PC-3 (cell line): ENCODE measurements at regions not wholly inside any gene's neighbourhood (a gene's known extent, or its start where the extent isn't known, plus 50 kb on each side); places are given as distances from the start of the nearest gene placed in this dataset.

Experiments
- ATAC-seq: fragments of 200-7000 bp; cut with Tn5 transposase; 2 replicates; pipeline ENCODE4 v1.9.1; 2020; ENCODE audit warnings: mild to moderate bottlenecking, moderate library complexity
- BruUV-seq: library from RNA; stranded (reverse); fragments of 400-500 nt; replicated peaks from 2 replicates; lab custom pipeline; 2021; lab: Mats Ljungman, UMichigan
- CTCF ChIA-PET: fragments of 300-600 bp; sonication (Branson Sonifier 250); formaldehyde crosslinking; loops from one replicate; lab custom pipeline; 2022; ENCODE audit warnings: antibody characterized with exemption; lab: Charles Lee
- POLR2A ChIA-PET: fragments of 300-600 bp; sonication (Branson Sonifier 250); formaldehyde crosslinking; loops from one replicate; lab custom pipeline; 2022; ENCODE audit warnings: antibody characterized with exemption; ENCODE audit not compliant: unreplicated experiment; lab: Charles Lee
- DNase-seq: peaks from one replicate; pipeline ENCODE4 v3.0.0-alpha.2; 2015
- H2AFZ ChIP-seq: fragments of 300-600 bp; sonication (generic); 2 replicates; pipeline ENCODE4 v1.6.0; 2016; ENCODE audit warnings: antibody characterized with exemption, low read length
- H3F3A ChIP-seq: fragments of 300-600 bp; sonication (generic); one replicate; pipeline ENCODE4 v1.6.0; 2017; ENCODE audit warnings: antibody characterized with exemption, low read length, control low read depth, mild to moderate bottlenecking; ENCODE audit not compliant: unreplicated experiment
- H3K27ac ChIP-seq: fragments of 300-600 bp; sonication (generic); 2 replicates; pipeline ENCODE4 v1.5.1; 2016; ENCODE audit warnings: mild to moderate bottlenecking, low read length
- H3K27me3 ChIP-seq: fragments of 300-600 bp; sonication (generic); 2 replicates; pipeline ENCODE4 v1.6.1; 2016; ENCODE audit warnings: low read length, mixed read lengths
- H3K36me3 ChIP-seq: fragments of 300-600 bp; sonication (generic); 2 replicates; pipeline ENCODE4 v1.6.1; 2016; ENCODE audit warnings: low read depth, mixed run types, low read length, mixed read lengths
- H3K4me1 ChIP-seq: fragments of 300-600 bp; sonication (generic); 2 replicates; pipeline ENCODE4 v1.5.1; 2016; ENCODE audit warnings: low read length; ENCODE audit not compliant: insufficient read depth
- H3K4me2 ChIP-seq: fragments of 300-600 bp; sonication (generic); 2 replicates; pipeline ENCODE4 v1.6.0; 2016; ENCODE audit warnings: low read length
- H3K4me3 ChIP-seq: fragments of 300-600 bp; sonication (generic); 2 replicates; pipeline ENCODE4 v1.5.1; 2016; ENCODE audit warnings: mild to moderate bottlenecking, low read length, mixed read lengths
- H3K79me2 ChIP-seq: fragments of 300-600 bp; sonication (generic); 2 replicates; pipeline ENCODE4 v1.6.1; 2017; ENCODE audit warnings: low read length, mixed read lengths
- H3K9ac ChIP-seq: fragments of 300-600 bp; sonication (generic); 2 replicates; pipeline ENCODE4 v1.6.0; 2016; ENCODE audit warnings: mild to moderate bottlenecking, low read length
- H3K9me2 ChIP-seq: fragments of 300-600 bp; sonication (generic); replicated peaks from 2 replicates; pipeline ENCODE4 v1.6.1; 2016; ENCODE audit warnings: mixed run types, low read length, mixed read lengths
- H3K9me3 ChIP-seq: fragments of 300-600 bp; sonication (generic); 2 replicates; pipeline ENCODE4 v1.6.1; 2016; ENCODE audit warnings: low read length, mixed read lengths
- H4K20me1 ChIP-seq: fragments of 300-600 bp; sonication (generic); 2 replicates; pipeline ENCODE4 v1.6.1; 2016; ENCODE audit warnings: low read length, mixed read lengths
- EZH2 ChIP-seq: fragments of 300-600 bp; sonication (generic); IDR thresholded peaks from one replicate; pipeline ENCODE4 v1.6.1; 2017; ENCODE audit warnings: antibody characterized with exemption, mild to moderate bottlenecking, low read length; ENCODE audit not compliant: unreplicated experiment
- EZH2phosphoT487 ChIP-seq: fragments of 300-600 bp; sonication (generic); IDR thresholded peaks from 2 replicates; pipeline ENCODE4 v1.6.1; 2018; ENCODE audit warnings: mild to moderate bottlenecking, antibody characterized with exemption, low read length, borderline replicate concordance
- intact Hi-C: fragments of 100-400 bp; cut with micrococcal nuclease; formaldehyde crosslinking; loops from 2 replicates; pipeline ENCODE4 v1.9.0; 2023
- TF ChIP-seq, protein P1 (sequence below): fragments of 300-600 bp; sonication (generic); conservative IDR thresholded peaks from 2 replicates; pipeline ENCODE4 v1.5.1; 2017; ENCODE audit warnings: antibody characterized with exemption, low read depth, mild to moderate bottlenecking, low read length

DNA sequence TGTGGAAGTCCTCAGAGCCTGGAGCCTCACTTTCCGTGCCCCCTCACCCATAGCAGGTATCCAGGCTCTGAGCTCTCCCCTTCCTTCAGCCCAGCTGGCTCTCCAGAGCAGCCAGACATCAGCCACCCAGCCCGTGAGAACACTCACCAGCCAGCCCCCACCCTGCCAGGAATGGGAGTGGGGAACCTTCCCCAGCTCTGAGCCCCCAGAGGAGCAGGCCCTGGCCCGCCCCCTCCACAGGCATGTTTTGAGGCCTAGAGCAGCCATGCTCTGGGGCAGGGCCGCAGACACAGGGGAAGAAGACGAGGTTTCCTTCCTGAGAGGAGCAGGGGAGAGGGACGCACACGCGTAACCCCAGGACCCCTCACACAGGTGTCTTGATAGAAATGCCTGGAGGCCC is 70.0 kb upstream of the COL13A1 start:
- no peak for DNase-seq
- Histone ChIP-seq H3K9ac (no peak overlapping the region), H3K27ac (no peak overlapping the region), H3K9me2 (no peaks in the 10 kb centered on the region), H4K20me1 (no peaks in the 10 kb centered on the region), H3K27me3 (no peaks in the 10 kb centered on the region), H3K4me2 (no peak overlapping the region), H2AFZ (no peak overlapping the region), H3K9me3 (no peaks in the 10 kb centered on the region), H3K36me3 (no peaks in the 10 kb centered on the region), H3K4me3 (no peak overlapping the region), H3K4me1 (peaks cover 37% of the 10 kb centered on the region), H3K79me2 (no peaks in the 10 kb centered on the region), H3F3A (no peaks in the 10 kb centered on the region)
- TF ChIP-seq EZH2phosphoT487, result no peak
- TF ChIP-seq, protein P1, sequence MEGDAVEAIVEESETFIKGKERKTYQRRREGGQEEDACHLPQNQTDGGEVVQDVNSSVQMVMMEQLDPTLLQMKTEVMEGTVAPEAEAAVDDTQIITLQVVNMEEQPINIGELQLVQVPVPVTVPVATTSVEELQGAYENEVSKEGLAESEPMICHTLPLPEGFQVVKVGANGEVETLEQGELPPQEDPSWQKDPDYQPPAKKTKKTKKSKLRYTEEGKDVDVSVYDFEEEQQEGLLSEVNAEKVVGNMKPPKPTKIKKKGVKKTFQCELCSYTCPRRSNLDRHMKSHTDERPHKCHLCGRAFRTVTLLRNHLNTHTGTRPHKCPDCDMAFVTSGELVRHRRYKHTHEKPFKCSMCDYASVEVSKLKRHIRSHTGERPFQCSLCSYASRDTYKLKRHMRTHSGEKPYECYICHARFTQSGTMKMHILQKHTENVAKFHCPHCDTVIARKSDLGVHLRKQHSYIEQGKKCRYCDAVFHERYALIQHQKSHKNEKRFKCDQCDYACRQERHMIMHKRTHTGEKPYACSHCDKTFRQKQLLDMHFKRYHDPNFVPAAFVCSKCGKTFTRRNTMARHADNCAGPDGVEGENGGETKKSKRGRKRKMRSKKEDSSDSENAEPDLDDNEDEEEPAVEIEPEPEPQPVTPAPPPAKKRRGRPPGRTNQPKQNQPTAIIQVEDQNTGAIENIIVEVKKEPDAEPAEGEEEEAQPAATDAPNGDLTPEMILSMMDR, result no peak
- TF ChIP-seq EZH2, result no peak
- ChIA-PET POLR2A (interaction anchor here (0.6 kb wide), 1 partner anchor 15 kb away, joined by 3 read pairs; no protein-coding TSS in a partner anchor), CTCF (interaction anchor here (0.6 to 1.0 kb wide), 2 partner anchors 34 to 55 kb away, joined by 3 read pairs; no protein-coding TSS in a partner anchor)
- no TSS peak for BruUV-seq
- no peak for ATAC-seq
- intact Hi-C loops, result no loop called here

DNA sequence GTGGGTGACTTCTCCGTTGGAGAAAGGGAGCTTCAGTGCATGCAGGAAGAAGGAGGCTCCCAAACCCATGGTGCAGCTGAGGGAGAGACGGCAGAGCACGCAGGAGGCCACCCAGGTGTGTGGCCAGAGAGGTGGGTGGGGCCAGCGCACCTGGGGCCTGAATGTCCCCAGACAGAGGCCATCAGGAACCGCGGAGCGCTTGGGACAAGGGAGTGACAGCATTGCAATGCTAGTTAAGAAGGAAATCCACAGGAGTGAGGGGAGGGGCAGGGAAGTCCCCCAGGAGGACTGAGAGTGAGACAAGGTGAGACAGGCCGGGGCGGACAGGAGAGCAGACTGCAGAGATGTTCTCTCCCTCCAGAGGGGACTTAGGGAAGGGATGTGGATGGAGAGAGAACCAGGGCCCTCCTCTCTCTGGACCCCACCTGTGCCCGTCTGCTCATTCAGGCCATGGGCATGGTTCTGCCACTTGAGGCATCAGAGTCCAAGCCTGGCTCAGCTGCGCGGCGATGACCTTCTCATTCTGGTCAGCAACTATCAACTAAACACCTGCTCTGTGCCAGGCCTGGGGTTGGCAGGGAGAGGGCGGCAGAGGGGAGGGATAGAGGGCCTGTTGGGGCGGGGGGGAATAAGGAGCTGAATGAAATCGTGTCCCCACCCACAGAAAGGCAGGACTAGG is 69.4 kb upstream of the COL13A1 start:
- no peaks in the 10 kb centered on the region for H3K79me2 ChIP-seq
- H3K27me3 ChIP-seq, result no peaks in the 10 kb centered on the region
- no peaks in the 10 kb centered on the region for H3K36me3 ChIP-seq
- no peak overlapping the region for H3K9ac ChIP-seq
- peaks cover 34% of the 10 kb centered on the region for H3K4me1 ChIP-seq
- no peaks in the 10 kb centered on the region for H4K20me1 ChIP-seq
- no peak overlapping the region for H3K4me2 ChIP-seq
- ChIA-PET POLR2A (no interaction called here), CTCF (no interaction called here)
- no peak for DNase-seq
- H2AFZ ChIP-seq, result no peak overlapping the region
- no TSS peak for BruUV-seq
- H3K9me3 ChIP-seq, result no peaks in the 10 kb centered on the region
- no peak overlapping the region for H3K27ac ChIP-seq
- no peak overlapping the region for H3K4me3 ChIP-seq
- H3F3A ChIP-seq, result no peaks in the 10 kb centered on the region
- TF ChIP-seq EZH2phosphoT487, result no peak
- TF ChIP-seq EZH2, result no peak
- TF ChIP-seq, protein P1, result no peak; the same call in 1 of the 2 replicates
- no peaks in the 10 kb centered on the region for H3K9me2 ChIP-seq
- no peak for ATAC-seq
- intact Hi-C loops, result no loop called here

GRCh38 chr10:69732826-69733150 is 68.9 kb upstream of the COL13A1 start:
- Histone ChIP-seq H3K27me3 (no peaks in the 10 kb centered on the region), H3F3A (no peaks in the 10 kb centered on the region), H3K4me1 (peaks cover 29% of the 10 kb centered on the region), H3K4me3 (no peak overlapping the region), H4K20me1 (no peaks in the 10 kb centered on the region), H2AFZ (no peak overlapping the region), H3K79me2 (no peaks in the 10 kb centered on the region), H3K27ac (no peak overlapping the region), H3K36me3 (no peaks in the 10 kb centered on the region), H3K4me2 (no peak overlapping the region), H3K9me2 (no peaks in the 10 kb centered on the region), H3K9ac (no peak overlapping the region), H3K9me3 (no peaks in the 10 kb centered on the region)
- TF ChIP-seq EZH2 (no peak), EZH2phosphoT487 (no peak)
- TF ChIP-seq, protein P1, result no peak
- ChIA-PET POLR2A (no interaction called here), CTCF (no interaction called here)
- ATAC-seq (no peak), DNase-seq (no peak)
- intact Hi-C loops, result no loop called here
- BruUV-seq, result no TSS peak
